ENCODE measurements at regions not wholly inside any gene's neighbourhood (a gene's known extent, or its start where the extent isn't known, plus 50 kb on each side); places are given as distances from the start of the nearest gene placed in this dataset.

GRCh38 chr17:49913226-49914095, 55.5 kb upstream of the DLX4 start:
- Histone ChIP-seq H3K36me3 (replicated peaks; ENCODE audit: control insufficient read depth, insufficient read depth, low read length) (no peaks in the 10 kb centered on the region), H3K27me3 (ENCODE audit: control insufficient read depth, insufficient read depth, low read length) (peaks cover 51% of the 10 kb centered on the region), H3K4me3 (ENCODE audit: insufficient read depth, low read depth, low read length) (no peak overlapping the region)
- no peak for DNase-seq

- peaks cover 45% of the 10 kb centered on the region for H3K27me3 ChIP-seq (ENCODE audit: control insufficient read depth, insufficient read depth, low read length)
- H3K4me3 ChIP-seq (ENCODE audit: insufficient read depth, low read depth, low read length), result no peak overlapping the region
- H3K36me3 ChIP-seq (replicated peaks; ENCODE audit: control insufficient read depth, insufficient read depth, low read length), result no peaks in the 10 kb centered on the region
- DNase-seq, result no peak
Measured at GRCh38 chr17:49914096-49914490, 54.9 kb upstream of the DLX4 start.

- no peaks in the 10 kb centered on the region for H3K36me3 ChIP-seq (replicated peaks; ENCODE audit: control insufficient read depth, insufficient read depth, low read length)
- peaks cover 39% of the 10 kb centered on the region for H3K27me3 ChIP-seq (ENCODE audit: control insufficient read depth, insufficient read depth, low read length)
- no peak overlapping the region for H3K4me3 ChIP-seq (ENCODE audit: insufficient read depth, low read depth, low read length)
- DNase-seq, result no peak
Measured at GRCh38 chr17:49914664-49915063, 54.3 kb upstream of the DLX4 start.

- DNase-seq, result no peak
- peaks cover 33% of the 10 kb centered on the region for H3K27me3 ChIP-seq (ENCODE audit: control insufficient read depth, insufficient read depth, low read length)
- no peak overlapping the region for H3K4me3 ChIP-seq (ENCODE audit: insufficient read depth, low read depth, low read length)
- no peaks in the 10 kb centered on the region for H3K36me3 ChIP-seq (replicated peaks; ENCODE audit: control insufficient read depth, insufficient read depth, low read length)
Measured at GRCh38 chr17:49915260-49915659, 53.7 kb upstream of the DLX4 start.

GRCh38 chr17:49915670-49916069, 53.3 kb upstream of the DLX4 start:
- H3K4me3 ChIP-seq (ENCODE audit: insufficient read depth, low read depth, low read length), result no peak overlapping the region
- no peaks in the 10 kb centered on the region for H3K36me3 ChIP-seq (replicated peaks; ENCODE audit: control insufficient read depth, insufficient read depth, low read length)
- H3K27me3 ChIP-seq (ENCODE audit: control insufficient read depth, insufficient read depth, low read length), result peaks cover 29% of the 10 kb centered on the region
- DNase-seq, result peak; percentile 82

GRCh38 chr17:49916854-49917515, 52.0 kb upstream of the DLX4 start:
- no peak overlapping the region for H3K4me3 ChIP-seq (ENCODE audit: insufficient read depth, low read depth, low read length)
- peaks cover 17% of the 10 kb centered on the region for H3K27me3 ChIP-seq (ENCODE audit: control insufficient read depth, insufficient read depth, low read length)
- no peaks in the 10 kb centered on the region for H3K36me3 ChIP-seq (replicated peaks; ENCODE audit: control insufficient read depth, insufficient read depth, low read length)
- DNase-seq, result no peak

- Histone ChIP-seq H3K4me3 (ENCODE audit: insufficient read depth, low read depth, low read length) (no peak overlapping the region), H3K36me3 (replicated peaks; ENCODE audit: control insufficient read depth, insufficient read depth, low read length) (no peaks in the 10 kb centered on the region), H3K27me3 (ENCODE audit: control insufficient read depth, insufficient read depth, low read length) (peaks cover 8% of the 10 kb centered on the region)
- DNase-seq, result no peak
Measured at GRCh38 chr17:49918591-49918990, 50.4 kb upstream of the DLX4 start.

Measured in H7 (cell line).